GM06990 (cell line): ENCODE measurements at regions not wholly inside any gene's neighbourhood (a gene's known extent, or its start where the extent isn't known, plus 50 kb on each side); places are given as distances from the start of the nearest gene placed in this dataset.

Experiments used
- DNase-seq: peaks from one replicate; pipeline ENCODE4 v3.0.0-alpha.2; 2011; ENCODE audit not compliant: insufficient read length; ENCODE audit errors: extremely low read depth
- H3K27me3 ChIP-seq: replicated peaks from 2 replicates; pipeline ENCODE4 v1.6.0; 2011; ENCODE audit warnings: low read length; ENCODE audit not compliant: control insufficient read depth, insufficient read depth
- H3K36me3 ChIP-seq: 2 replicates; pipeline ENCODE4 v1.5.1; 2011; ENCODE audit warnings: low read length; ENCODE audit not compliant: control insufficient read depth, insufficient read depth
- H3K4me3 ChIP-seq: replicated peaks from 2 replicates; pipeline ENCODE4 v1.5.1; 2011; ENCODE audit warnings: low read depth, mild to moderate bottlenecking, control low read depth, low read length
- CTCF ChIP-seq: IDR thresholded peaks from 2 replicates; pipeline ENCODE4 v1.5.1; 2011; ENCODE audit warnings: low read length, control low read depth, mild to moderate bottlenecking, inconsistent platforms; ENCODE audit not compliant: insufficient read depth, poor library complexity, severe bottlenecking

DNA sequence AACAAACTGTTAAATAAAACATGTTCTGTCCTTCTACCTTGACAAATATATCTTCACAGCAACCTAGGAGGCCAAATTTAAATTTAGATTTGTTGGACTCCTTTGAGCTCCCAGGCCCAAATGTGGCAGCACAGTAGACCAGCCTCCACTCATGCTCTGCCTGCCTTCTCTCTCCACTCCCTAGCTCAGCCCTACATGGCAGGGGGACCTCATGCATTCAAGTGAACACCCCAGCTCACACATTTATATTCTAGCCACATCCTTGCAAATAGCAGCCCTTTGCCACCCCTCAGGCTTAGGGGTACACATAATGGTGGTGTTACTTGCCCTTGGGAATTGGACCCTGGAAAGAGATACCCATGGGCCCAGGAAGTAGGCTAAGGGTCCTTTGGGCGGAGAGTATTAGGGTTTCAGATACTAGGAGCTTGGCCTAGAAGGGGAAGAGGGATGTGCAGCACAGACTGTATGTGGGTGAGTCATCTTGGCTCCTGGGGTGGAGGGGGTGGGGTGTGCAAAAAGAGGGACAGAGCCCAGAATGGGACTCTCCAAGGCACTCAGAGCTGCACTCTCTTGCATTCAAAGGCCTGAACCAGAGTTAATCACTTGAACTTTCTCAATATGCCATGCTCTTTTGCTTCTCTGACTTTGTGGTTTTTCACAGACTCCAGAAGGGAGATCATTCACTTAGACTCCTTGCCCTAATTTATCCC, 268.4 kb upstream of the ROPN1 start:
- no peak for TF ChIP-seq CTCF
- DNase-seq: no peak
- no peak overlapping the region for H3K4me3 ChIP-seq

GRCh38 chr3:124261306-124261705, 269.4 kb upstream of the ROPN1 start:
- no peak for TF ChIP-seq CTCF
- H3K36me3 ChIP-seq: no peaks in the 10 kb centered on the region
- DNase-seq: no peak

More for the DNA sequence above, 268.4 kb upstream of the ROPN1 start:
- no peaks in the 10 kb centered on the region for H3K27me3 ChIP-seq
- no peaks in the 10 kb centered on the region for H3K36me3 ChIP-seq

DNA sequence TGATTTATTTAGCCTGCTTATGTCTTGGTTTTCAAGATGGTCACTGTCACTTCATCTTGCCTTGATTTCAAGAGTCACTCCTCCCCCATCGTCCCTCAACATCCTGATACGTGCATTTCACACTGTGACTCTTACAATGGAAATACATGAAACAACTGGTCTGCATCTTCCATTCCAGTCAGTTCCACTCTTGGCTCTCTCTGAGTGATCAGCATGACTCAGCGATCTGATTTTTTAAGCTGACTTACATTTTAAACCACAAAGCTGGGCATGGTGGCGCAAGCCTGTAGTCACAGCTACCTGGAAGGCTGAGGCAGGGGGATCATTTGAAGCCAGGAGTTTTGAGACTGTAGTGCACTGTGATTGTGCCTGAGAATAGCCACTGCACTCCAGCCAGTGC, 271.2 kb upstream of the ROPN1 start:
- Histone ChIP-seq H3K4me3 (no peak overlapping the region), H3K27me3 (no peaks in the 10 kb centered on the region), H3K36me3 (no peaks in the 10 kb centered on the region)
- TF ChIP-seq CTCF: no peak
- no peak for DNase-seq

More at GRCh38 chr3:124261306-124261705, 269.4 kb upstream of the ROPN1 start:
- no peaks in the 10 kb centered on the region for H3K27me3 ChIP-seq
- H3K4me3 ChIP-seq: no peak overlapping the region

GRCh38 chr3:124264346-124264745, 272.4 kb upstream of the ROPN1 start:
- no peak for TF ChIP-seq CTCF
- no peak overlapping the region for H3K4me3 ChIP-seq
- DNase-seq: no peak

DNA sequence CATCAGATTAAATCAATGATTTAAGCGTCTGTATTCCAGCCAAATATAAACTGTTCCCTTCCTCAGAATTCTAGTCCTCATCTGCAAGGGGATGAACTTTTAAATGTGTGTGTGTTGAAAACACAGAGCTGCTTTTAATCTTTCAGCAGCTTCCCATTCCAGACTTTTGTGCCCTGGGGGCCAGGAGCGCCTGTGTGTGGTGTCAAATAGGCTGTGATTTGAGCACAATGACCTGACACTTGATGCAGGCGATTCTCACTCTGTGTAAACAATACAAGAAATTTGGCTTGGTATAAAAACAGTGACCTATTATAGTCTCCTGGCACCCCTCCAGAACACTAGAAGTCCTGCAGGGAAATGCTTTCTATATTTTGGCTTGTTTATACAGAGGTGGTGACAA, 274.6 kb upstream of the ROPN1 start:
- H3K27me3 ChIP-seq: no peaks in the 10 kb centered on the region
- no peak for TF ChIP-seq CTCF
- DNase-seq: no peak
- no peak overlapping the region for H3K4me3 ChIP-seq
- H3K36me3 ChIP-seq: no peaks in the 10 kb centered on the region

More at GRCh38 chr3:124264346-124264745, 272.4 kb upstream of the ROPN1 start:
- no peaks in the 10 kb centered on the region for H3K27me3 ChIP-seq
- H3K36me3 ChIP-seq: no peaks in the 10 kb centered on the region
